ENCODE measurements at regions not wholly inside any gene's neighbourhood (a gene's known extent, or its start where the extent isn't known, plus 50 kb on each side); places are given as distances from the start of the nearest gene placed in this dataset.

DNA sequence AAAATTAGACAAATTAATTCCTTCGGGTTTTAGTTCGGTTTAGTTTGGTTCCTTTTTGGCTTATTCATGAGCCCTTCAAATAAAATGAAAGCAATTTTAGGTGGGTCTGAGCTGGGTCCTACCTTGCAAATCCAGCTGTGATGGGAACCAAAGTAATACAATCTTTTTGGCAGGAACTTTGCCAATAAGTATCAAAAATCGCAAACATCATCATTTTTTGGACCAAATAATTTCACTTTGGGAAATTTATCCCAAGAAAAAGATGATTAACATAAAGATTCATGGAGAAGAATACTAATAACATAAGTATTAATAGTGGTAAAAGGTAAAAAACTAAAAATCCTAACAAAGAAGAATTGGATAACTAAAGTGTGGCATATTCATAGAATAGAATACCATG is 67.8 kb upstream of the MYOCD start (continued):
- TF ChIP-seq, protein P1, sequence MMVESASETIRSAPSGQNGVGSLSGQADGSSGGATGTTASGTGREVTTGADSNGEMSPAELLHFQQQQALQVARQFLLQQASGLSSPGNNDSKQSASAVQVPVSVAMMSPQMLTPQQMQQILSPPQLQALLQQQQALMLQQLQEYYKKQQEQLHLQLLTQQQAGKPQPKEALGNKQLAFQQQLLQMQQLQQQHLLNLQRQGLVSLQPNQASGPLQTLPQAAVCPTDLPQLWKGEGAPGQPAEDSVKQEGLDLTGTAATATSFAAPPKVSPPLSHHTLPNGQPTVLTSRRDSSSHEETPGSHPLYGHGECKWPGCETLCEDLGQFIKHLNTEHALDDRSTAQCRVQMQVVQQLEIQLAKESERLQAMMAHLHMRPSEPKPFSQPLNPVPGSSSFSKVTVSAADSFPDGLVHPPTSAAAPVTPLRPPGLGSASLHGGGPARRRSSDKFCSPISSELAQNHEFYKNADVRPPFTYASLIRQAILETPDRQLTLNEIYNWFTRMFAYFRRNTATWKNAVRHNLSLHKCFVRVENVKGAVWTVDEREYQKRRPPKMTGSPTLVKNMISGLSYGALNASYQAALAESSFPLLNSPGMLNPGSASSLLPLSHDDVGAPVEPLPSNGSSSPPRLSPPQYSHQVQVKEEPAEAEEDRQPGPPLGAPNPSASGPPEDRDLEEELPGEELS (CRISPR knock-in tag; IDR thresholded peaks at IDR 0.05): no peak
- TF ChIP-seq E2F4 (CRISPR knock-in tag; IDR thresholded peaks at IDR 0.05; ENCODE audit: borderline replicate concordance, low read depth) (no peak), TEAD1 (CRISPR knock-in tag; IDR thresholded peaks at IDR 0.05) (no peak)
- TF ChIP-seq, protein P2, sequence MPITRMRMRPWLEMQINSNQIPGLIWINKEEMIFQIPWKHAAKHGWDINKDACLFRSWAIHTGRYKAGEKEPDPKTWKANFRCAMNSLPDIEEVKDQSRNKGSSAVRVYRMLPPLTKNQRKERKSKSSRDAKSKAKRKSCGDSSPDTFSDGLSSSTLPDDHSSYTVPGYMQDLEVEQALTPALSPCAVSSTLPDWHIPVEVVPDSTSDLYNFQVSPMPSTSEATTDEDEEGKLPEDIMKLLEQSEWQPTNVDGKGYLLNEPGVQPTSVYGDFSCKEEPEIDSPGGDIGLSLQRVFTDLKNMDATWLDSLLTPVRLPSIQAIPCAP (CRISPR knock-in tag; IDR thresholded peaks at IDR 0.05): no peak

DNA sequence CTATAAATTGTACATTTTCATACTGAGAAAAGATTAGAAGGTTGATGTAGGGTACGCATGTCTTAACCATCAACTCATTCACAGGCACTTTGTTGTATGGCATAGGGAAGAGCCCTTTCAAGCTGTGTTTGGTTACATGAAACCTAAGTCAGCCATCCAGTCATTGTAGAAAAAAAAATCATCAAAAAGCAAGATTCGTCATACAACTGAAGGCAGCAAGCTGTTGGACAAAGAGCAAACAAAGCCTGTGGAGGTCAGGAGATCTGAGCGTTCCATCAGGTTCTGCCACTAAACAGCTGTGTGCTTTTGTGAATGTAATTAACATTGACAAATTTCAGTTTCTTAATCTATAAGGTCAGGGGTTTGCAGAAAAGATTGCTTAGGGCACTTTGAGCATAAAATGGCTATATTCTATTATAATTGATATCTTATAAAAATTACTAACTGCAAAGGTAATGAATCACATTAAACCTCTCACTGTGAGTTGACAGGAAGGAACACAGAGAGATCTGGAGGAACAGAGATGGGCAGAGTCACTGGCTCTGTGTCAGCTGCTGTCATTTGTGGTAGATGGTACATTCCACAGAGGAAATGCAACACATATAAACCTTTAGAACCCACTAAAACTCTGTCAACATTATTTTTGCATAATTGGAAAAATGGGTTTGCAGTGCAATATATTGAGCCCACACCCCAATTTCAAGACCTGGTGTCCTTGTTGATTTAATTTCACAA is 66.3 kb upstream of the MYOCD start:
- Mint-ChIP-seq H3K27me3 (ENCODE audit: low read depth) (no peaks in the 10 kb centered on the region), H3K4me1 (no peaks in the 10 kb centered on the region), H3K27ac (no peak overlapping the region), H3K9me3 (no peaks in the 10 kb centered on the region), H3K4me3 (no peak overlapping the region), H3K36me3 (no peaks in the 10 kb centered on the region)
- ATAC-seq: no peak
- POLR2A ChIA-PET: no interaction called here
- CTCF ChIA-PET: no interaction called here
- no peak for DNase-seq (ENCODE audit: low spot score)
- TF ChIP-seq IRF2 (CRISPR knock-in tag; IDR thresholded peaks at IDR 0.05; ENCODE audit: borderline replicate concordance, low read depth) (no peak), PRRX2 (CRISPR knock-in tag; IDR thresholded peaks at IDR 0.05) (no peak), E2F1 (CRISPR knock-in tag; IDR thresholded peaks at IDR 0.05) (no peak), NFE2L1 (CRISPR knock-in tag; IDR thresholded peaks at IDR 0.05) (no peak), SP1 (CRISPR knock-in tag; conservative IDR thresholded peaks at IDR 0.05) (no peak), SOX15 (CRISPR knock-in tag; IDR thresholded peaks at IDR 0.05) (no peak), SMAD4 (CRISPR knock-in tag; IDR thresholded peaks at IDR 0.05) (no peak), ETV6 (CRISPR knock-in tag; IDR thresholded peaks at IDR 0.05) (no peak), FOXJ3 (CRISPR knock-in tag; IDR thresholded peaks at IDR 0.05; ENCODE audit: borderline replicate concordance) (no peak), MAX (CRISPR knock-in tag; IDR thresholded peaks at IDR 0.05) (no peak), KAT7 (CRISPR knock-in tag; IDR thresholded peaks at IDR 0.05; ENCODE audit: borderline replicate concordance) (no peak), RORB (CRISPR knock-in tag; IDR thresholded peaks at IDR 0.05) (no peak), E2F4 (CRISPR knock-in tag; IDR thresholded peaks at IDR 0.05; ENCODE audit: borderline replicate concordance, low read depth) (no peak)
- TF ChIP-seq, protein P3, sequence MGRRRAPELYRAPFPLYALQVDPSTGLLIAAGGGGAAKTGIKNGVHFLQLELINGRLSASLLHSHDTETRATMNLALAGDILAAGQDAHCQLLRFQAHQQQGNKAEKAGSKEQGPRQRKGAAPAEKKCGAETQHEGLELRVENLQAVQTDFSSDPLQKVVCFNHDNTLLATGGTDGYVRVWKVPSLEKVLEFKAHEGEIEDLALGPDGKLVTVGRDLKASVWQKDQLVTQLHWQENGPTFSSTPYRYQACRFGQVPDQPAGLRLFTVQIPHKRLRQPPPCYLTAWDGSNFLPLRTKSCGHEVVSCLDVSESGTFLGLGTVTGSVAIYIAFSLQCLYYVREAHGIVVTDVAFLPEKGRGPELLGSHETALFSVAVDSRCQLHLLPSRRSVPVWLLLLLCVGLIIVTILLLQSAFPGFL (CRISPR knock-in tag; IDR thresholded peaks at IDR 0.05; ENCODE audit: borderline replicate concordance): no peak
- TF ChIP-seq, protein P4, sequence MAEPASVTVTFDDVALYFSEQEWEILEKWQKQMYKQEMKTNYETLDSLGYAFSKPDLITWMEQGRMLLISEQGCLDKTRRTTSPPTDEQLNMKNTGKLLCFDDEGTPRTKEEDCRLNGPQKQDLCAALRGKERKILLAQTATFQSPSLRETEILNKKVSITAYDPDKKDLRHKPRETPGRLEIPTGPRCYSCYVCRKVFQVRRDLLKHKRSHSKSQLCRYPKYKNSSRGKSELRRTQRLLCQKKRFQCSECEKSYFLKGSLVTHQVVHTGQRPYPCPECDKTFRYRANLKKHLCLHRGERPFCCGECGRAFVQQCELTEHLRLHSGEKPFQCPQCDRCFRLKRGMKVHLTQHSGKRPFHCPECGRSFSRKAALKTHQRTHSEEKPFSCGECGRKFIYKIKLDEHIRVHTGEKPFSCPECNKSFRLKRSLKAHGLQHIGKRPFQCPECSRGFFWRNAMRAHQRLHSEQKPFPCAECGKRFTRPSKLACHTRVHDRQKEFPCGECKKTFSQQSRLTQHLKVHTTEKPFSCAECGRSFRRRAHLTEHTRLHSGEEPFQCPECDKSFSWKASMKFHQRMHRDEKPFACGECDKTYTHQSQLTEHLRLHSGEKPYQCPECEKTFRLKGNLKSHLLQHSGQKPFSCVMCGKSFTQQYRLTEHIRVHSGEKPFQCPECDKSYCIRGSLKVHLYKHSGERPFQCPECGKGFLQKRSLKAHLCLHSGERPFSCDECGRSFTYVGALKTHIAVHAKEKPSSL (CRISPR knock-in tag; conservative IDR thresholded peaks at IDR 0.05): no peak
- TF ChIP-seq, protein P5, sequence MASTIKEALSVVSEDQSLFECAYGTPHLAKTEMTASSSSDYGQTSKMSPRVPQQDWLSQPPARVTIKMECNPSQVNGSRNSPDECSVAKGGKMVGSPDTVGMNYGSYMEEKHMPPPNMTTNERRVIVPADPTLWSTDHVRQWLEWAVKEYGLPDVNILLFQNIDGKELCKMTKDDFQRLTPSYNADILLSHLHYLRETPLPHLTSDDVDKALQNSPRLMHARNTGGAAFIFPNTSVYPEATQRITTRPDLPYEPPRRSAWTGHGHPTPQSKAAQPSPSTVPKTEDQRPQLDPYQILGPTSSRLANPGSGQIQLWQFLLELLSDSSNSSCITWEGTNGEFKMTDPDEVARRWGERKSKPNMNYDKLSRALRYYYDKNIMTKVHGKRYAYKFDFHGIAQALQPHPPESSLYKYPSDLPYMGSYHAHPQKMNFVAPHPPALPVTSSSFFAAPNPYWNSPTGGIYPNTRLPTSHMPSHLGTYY (CRISPR knock-in tag; IDR thresholded peaks at IDR 0.05): no peak
- TF ChIP-seq, protein P6, sequence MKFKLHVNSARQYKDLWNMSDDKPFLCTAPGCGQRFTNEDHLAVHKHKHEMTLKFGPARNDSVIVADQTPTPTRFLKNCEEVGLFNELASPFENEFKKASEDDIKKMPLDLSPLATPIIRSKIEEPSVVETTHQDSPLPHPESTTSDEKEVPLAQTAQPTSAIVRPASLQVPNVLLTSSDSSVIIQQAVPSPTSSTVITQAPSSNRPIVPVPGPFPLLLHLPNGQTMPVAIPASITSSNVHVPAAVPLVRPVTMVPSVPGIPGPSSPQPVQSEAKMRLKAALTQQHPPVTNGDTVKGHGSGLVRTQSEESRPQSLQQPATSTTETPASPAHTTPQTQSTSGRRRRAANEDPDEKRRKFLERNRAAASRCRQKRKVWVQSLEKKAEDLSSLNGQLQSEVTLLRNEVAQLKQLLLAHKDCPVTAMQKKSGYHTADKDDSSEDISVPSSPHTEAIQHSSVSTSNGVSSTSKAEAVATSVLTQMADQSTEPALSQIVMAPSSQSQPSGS (CRISPR knock-in tag; IDR thresholded peaks at IDR 0.05; ENCODE audit: borderline replicate concordance, low read depth): no peak
- TF ChIP-seq, protein P1 (CRISPR knock-in tag; IDR thresholded peaks at IDR 0.05): no peak

Measured in WTC11 (cell line).